ENCODE measurements at regions not wholly inside any gene's neighbourhood (a gene's known extent, or its start where the extent isn't known, plus 50 kb on each side); places are given as distances from the start of the nearest gene placed in this dataset.

- Mint-ChIP-seq H3K4me1 (ENCODE audit: low read depth) (no peaks in the 10 kb centered on the region), H3K4me3 (ENCODE audit: unreplicated experiment) (no peak overlapping the region), H3K36me3 (ENCODE audit: low read depth) (no peaks in the 10 kb centered on the region), H3K9me3 (ENCODE audit: low read depth) (peaks cover 30% of the 10 kb centered on the region), H3K27me3 (ENCODE audit: low read depth) (no peaks in the 10 kb centered on the region), H3K27ac (ENCODE audit: unreplicated experiment) (no peak overlapping the region)
- DNase-seq (ENCODE audit: low spot score), result no peak
- TF ChIP-seq, protein P1, sequence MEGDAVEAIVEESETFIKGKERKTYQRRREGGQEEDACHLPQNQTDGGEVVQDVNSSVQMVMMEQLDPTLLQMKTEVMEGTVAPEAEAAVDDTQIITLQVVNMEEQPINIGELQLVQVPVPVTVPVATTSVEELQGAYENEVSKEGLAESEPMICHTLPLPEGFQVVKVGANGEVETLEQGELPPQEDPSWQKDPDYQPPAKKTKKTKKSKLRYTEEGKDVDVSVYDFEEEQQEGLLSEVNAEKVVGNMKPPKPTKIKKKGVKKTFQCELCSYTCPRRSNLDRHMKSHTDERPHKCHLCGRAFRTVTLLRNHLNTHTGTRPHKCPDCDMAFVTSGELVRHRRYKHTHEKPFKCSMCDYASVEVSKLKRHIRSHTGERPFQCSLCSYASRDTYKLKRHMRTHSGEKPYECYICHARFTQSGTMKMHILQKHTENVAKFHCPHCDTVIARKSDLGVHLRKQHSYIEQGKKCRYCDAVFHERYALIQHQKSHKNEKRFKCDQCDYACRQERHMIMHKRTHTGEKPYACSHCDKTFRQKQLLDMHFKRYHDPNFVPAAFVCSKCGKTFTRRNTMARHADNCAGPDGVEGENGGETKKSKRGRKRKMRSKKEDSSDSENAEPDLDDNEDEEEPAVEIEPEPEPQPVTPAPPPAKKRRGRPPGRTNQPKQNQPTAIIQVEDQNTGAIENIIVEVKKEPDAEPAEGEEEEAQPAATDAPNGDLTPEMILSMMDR (IDR thresholded peaks at IDR 0.05), result no peak
Observed at GRCh38 chr16:6190776-6191175, 1093.2 kb upstream of the EEF2KMT start.

DNA sequence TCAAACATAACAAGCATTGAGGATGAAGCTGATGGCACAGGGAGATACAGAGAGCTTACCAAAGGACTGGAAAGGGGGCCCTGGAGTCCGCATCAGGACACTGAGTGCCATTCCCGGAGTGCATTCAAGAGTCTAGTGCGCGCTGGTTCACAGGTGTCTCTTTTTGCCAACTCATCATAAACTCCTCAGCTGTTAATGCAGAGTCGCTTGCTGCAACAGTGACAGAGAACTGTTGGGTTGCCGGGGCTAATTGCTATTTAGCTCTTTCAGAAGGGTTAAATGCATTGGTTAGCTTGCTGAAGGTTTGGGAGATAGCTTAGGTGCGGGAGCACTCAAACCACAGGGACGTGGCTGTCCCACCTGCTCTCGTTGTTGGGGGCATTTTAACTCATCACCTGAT is 1091.6 kb upstream of the EEF2KMT start:
- Mint-ChIP-seq H3K27ac (ENCODE audit: unreplicated experiment) (no peak overlapping the region), H3K9me3 (ENCODE audit: low read depth) (peaks cover 22% of the 10 kb centered on the region), H3K4me3 (ENCODE audit: unreplicated experiment) (no peak overlapping the region), H3K4me1 (ENCODE audit: low read depth) (no peaks in the 10 kb centered on the region), H3K27me3 (ENCODE audit: low read depth) (no peaks in the 10 kb centered on the region), H3K36me3 (ENCODE audit: low read depth) (no peaks in the 10 kb centered on the region)
- no peak for DNase-seq (ENCODE audit: low spot score)
- TF ChIP-seq, protein P1 (IDR thresholded peaks at IDR 0.05), result no peak

DNA sequence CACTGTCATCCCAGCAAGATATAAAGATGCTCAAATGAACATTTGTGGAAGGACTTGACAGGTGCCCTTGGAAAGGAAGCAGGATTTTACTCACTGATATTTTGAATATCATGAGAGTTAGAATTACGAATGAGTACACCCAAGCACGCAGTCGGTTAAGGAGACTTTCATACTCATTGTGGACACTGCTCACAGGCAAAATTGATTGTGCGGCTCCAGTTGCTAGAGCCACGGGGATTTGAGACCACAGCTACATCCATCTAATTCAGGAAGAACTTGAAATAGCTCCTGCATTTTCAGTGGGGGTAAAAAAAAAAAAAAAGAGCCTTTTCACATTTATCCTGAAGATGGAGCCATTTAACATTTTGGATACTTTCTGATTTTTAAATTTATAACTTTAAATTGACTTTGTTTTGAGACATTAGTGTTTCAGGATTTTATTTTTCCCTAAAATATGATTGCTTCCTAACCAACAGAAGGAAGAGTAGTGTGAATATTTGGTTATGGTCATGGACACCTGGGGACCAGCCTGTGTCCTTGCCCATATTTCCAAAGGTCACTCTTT is 1080.1 kb upstream of the EEF2KMT start:
- Mint-ChIP-seq H3K4me3 (ENCODE audit: unreplicated experiment) (no peak overlapping the region), H3K27me3 (ENCODE audit: low read depth) (no peaks in the 10 kb centered on the region), H3K27ac (ENCODE audit: unreplicated experiment) (no peak overlapping the region), H3K36me3 (ENCODE audit: low read depth) (no peaks in the 10 kb centered on the region), H3K4me1 (ENCODE audit: low read depth) (no peaks in the 10 kb centered on the region), H3K9me3 (ENCODE audit: low read depth) (peaks cover 30% of the 10 kb centered on the region)
- TF ChIP-seq, protein P1 (IDR thresholded peaks at IDR 0.05), result no peak
- no peak for DNase-seq (ENCODE audit: low spot score)

DNA sequence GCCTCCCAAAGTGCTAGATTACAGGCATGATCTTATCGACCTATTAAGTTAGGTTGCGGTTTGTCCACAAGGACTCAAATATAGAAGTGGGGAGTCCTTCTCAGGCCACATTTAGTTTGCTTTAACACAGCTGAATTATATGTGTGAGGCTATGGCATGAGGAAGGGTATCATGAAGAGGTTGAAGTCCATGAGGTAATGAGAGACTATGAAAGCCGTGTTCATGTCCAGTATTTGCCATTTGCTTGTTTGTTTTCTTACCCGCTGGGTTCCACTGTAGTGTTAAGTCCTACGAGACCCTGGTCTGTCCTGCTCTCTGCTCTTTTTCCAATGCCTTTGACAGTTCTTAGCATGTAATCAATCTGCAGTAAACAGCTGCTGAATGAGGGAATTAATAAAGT is 1072.4 kb upstream of the EEF2KMT start:
- Mint-ChIP-seq H3K4me1 (ENCODE audit: low read depth) (no peaks in the 10 kb centered on the region), H3K27me3 (ENCODE audit: low read depth) (no peaks in the 10 kb centered on the region), H3K4me3 (ENCODE audit: unreplicated experiment) (no peak overlapping the region), H3K9me3 (ENCODE audit: low read depth) (peaks cover 28% of the 10 kb centered on the region), H3K36me3 (ENCODE audit: low read depth) (no peaks in the 10 kb centered on the region), H3K27ac (ENCODE audit: unreplicated experiment) (no peak overlapping the region)
- TF ChIP-seq, protein P1 (IDR thresholded peaks at IDR 0.05), result no peak
- DNase-seq (ENCODE audit: low spot score), result no peak

DNA sequence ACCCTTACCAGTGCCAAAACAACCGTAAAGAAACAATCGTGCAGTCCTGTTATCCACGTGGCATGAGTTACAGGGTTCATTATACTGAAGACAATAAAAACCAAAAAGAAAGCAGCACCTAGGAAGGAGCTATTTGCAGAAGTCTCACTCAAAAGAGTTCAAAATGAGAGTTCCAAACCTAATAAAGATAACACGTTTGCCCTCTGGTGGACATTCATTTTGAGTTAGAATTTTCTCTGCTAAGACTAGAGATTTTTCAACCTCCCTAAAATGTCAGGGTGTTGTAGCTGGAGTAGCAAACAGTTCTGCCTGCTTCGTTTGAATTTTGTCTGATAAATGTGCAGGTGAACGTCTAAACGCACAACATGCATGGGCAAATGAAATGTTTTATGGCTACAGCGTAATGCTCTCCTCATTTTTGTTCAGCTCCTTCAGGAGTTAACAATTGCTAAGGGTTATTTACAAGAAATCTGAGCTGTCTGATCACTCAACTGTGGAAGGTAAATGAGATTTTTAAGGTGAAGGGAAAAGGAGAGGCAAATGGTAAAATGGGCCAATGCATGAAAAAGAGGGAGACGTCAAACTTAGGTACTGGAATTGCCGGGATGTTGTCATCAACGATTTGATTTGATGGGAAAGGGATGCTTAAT is 1067.9 kb upstream of the EEF2KMT start:
- Mint-ChIP-seq H3K4me1 (ENCODE audit: low read depth) (no peaks in the 10 kb centered on the region), H3K27me3 (ENCODE audit: low read depth) (no peaks in the 10 kb centered on the region), H3K36me3 (ENCODE audit: low read depth) (no peaks in the 10 kb centered on the region), H3K9me3 (ENCODE audit: low read depth) (peaks cover 20% of the 10 kb centered on the region), H3K4me3 (ENCODE audit: unreplicated experiment) (no peak overlapping the region), H3K27ac (ENCODE audit: unreplicated experiment) (no peak overlapping the region)
- DNase-seq (ENCODE audit: low spot score), result no peak
- TF ChIP-seq, protein P1 (IDR thresholded peaks at IDR 0.05), result peak; percentile 27

All from chondrocyte (in vitro differentiated cells).